Peyer's patch (tissue), 4 donors: ENCODE measurements at regions not wholly inside any gene's neighbourhood (a gene's known extent, or its start where the extent isn't known, plus 50 kb on each side); places are given as distances from the start of the nearest gene placed in this dataset.

Source experiments
- DNase-seq, 3 donors: peaks; one replicate each; pipeline ENCODE4 v3.0.0-alpha.2; 2017 to 2019
- H3K27ac ChIP-seq, 4 donors: fragments of 200-600 bp; sonication (generic); one replicate each; pipeline ENCODE4 v1.5.1; 2016 to 2019
- H3K27me3 ChIP-seq, 2 donors: fragments of 200-600 bp; sonication (generic); one replicate each; pipeline ENCODE4 v1.5.1; 2019
- H3K36me3 ChIP-seq, 3 donors: fragments of 200-600 bp; sonication (generic); one replicate each; pipeline ENCODE4 v1.5.1; 2016 to 2019
- H3K4me1 ChIP-seq, 4 donors: fragments of 200-600 bp; sonication (generic); one replicate each; pipeline ENCODE4 v1.5.1; 2016 to 2019
- H3K4me3 ChIP-seq, 4 donors: fragments of 200-600 bp; sonication (generic); 1 replicate in 3 of 4; 2 replicates in 1 of 4; pipeline ENCODE4 v1.5.1; 2016 to 2019; ENCODE audit warnings: mild to moderate bottlenecking in 1 of 4
- H3K9me3 ChIP-seq, 4 donors: fragments of 200-600 bp; sonication (generic); one replicate each; pipeline ENCODE4 v1.5.1; 2016 to 2019; ENCODE audit warnings: mild to moderate bottlenecking in 1 of 4
- CTCF ChIP-seq, 6 experiments: fragments of 450-650 bp in 4 of 6; fragments of 200-600 bp in 2 of 6; sonication (generic) in 1 of 6; IDR thresholded peaks; one replicate each; pipeline ENCODE4 v1.5.1; 2017 to 2019; ENCODE audit warnings: antibody characterized with exemption in 6 of 6, mild to moderate bottlenecking in 3 of 6, moderate library complexity in 1 of 6
- POLR2A ChIP-seq, 2 donors: fragments of 450-650 bp; IDR thresholded peaks; one replicate each; pipeline ENCODE4 v1.5.1; 2017; ENCODE audit warnings: antibody characterized with exemption in 2 of 2, mild to moderate bottlenecking in 2 of 2, moderate library complexity in 2 of 2

- Histone ChIP-seq H3K9me3 (no peaks in the 10 kb centered on the region), H3K27ac (no peak overlapping the region), H3K4me1 (no peaks in the 10 kb centered on the region), H3K36me3 (no peaks in the 10 kb centered on the region), H3K27me3 (no peaks in the 10 kb centered on the region), H3K4me3 (no peak overlapping the region)
- no peak for DNase-seq
- TF ChIP-seq CTCF (IDR thresholded peaks at IDR 0.05) (no peak), POLR2A (IDR thresholded peaks at IDR 0.05) (no peak)
Observed at GRCh38 chr4:138298866-138299265, 56.7 kb upstream of the SLC7A11 start.

GRCh38 chr4:138298431-138298830 is 56.3 kb upstream of the SLC7A11 start:
- H3K27me3 ChIP-seq: no peaks in the 10 kb centered on the region
- H3K9me3 ChIP-seq: no peaks in the 10 kb centered on the region
- no peak for DNase-seq
- no peak overlapping the region for H3K4me3 ChIP-seq
- TF ChIP-seq CTCF (IDR thresholded peaks at IDR 0.05) (no peak), POLR2A (IDR thresholded peaks at IDR 0.05) (no peak)
- H3K36me3 ChIP-seq: no peaks in the 10 kb centered on the region
- no peaks in the 10 kb centered on the region for H3K4me1 ChIP-seq
- no peak overlapping the region for H3K27ac ChIP-seq

GRCh38 chr4:138297743-138298405 is 55.7 kb upstream of the SLC7A11 start:
- no peak overlapping the region for H3K27ac ChIP-seq
- no peaks in the 10 kb centered on the region for H3K27me3 ChIP-seq
- H3K36me3 ChIP-seq: no peaks in the 10 kb centered on the region
- no peak overlapping the region for H3K4me3 ChIP-seq
- no peak for TF ChIP-seq POLR2A (IDR thresholded peaks at IDR 0.05)
- no peak for DNase-seq
- H3K4me1 ChIP-seq: no peaks in the 10 kb centered on the region
- no peaks in the 10 kb centered on the region for H3K9me3 ChIP-seq

- TF ChIP-seq CTCF (IDR thresholded peaks at IDR 0.05): no peak
- TF ChIP-seq POLR2A (IDR thresholded peaks at IDR 0.05): no peak
Observed at GRCh38 chr4:138292321-138292720, 50.2 kb upstream of the SLC7A11 start.

More at GRCh38 chr4:138292321-138292720, 50.2 kb upstream of the SLC7A11 start:
- H3K4me1 ChIP-seq: no peaks in the 10 kb centered on the region
- H3K36me3 ChIP-seq: no peaks in the 10 kb centered on the region
- H3K9me3 ChIP-seq: no peaks in the 10 kb centered on the region
- no peak overlapping the region for H3K4me3 ChIP-seq
- DNase-seq: no peak
- no peaks in the 10 kb centered on the region for H3K27me3 ChIP-seq
- H3K27ac ChIP-seq: no peak overlapping the region
